K562 (cell line): ENCODE measurements at regions not wholly inside any gene's neighbourhood (a gene's known extent, or its start where the extent isn't known, plus 50 kb on each side); places are given as distances from the start of the nearest gene placed in this dataset.

ENCODE experiments used
- CTCFL ChIP-seq: IDR thresholded peaks from 2 replicates; pipeline ENCODE4 v1.6.1; 2011; ENCODE audit warnings: borderline replicate concordance, low read depth, mild to moderate bottlenecking, moderate library complexity, low read length; ENCODE audit not compliant: insufficient read depth, poor library complexity, severe bottlenecking
- KHSRP ChIP-seq: fragments of 450-650 bp; IDR thresholded peaks from 2 replicates; pipeline ENCODE4 v1.6.1; 2017
- MTA2 ChIP-seq: fragments of 450-650 bp; IDR thresholded peaks from 2 replicates; pipeline ENCODE4 v1.6.1; 2016; ENCODE audit warnings: low read depth
- MYNN ChIP-seq, 2 experiments: sonication (generic); formaldehyde crosslinking in 1 of 2; IDR thresholded peaks; 2 replicates each; pipeline versions ENCODE4 v1.5.0 to v1.6.1; 2016 to 2020; ENCODE audit warnings: antibody characterized with exemption in 1 of 2, missing genetic modification reagents in 1 of 2
- THRAP3 ChIP-seq: fragments of 450-650 bp; IDR thresholded peaks from 2 replicates; pipeline ENCODE4 v1.6.1; 2016; ENCODE audit warnings: mild to moderate bottlenecking, inconsistent platforms, borderline replicate concordance
- ZMIZ1 ChIP-seq, 2 experiments: fragments of 150-350 bp in 1 of 2; IDR thresholded peaks; 2 replicates each; pipeline ENCODE4 v1.6.1; 2012 to 2016; ENCODE audit warnings: low read depth in 2 of 2, low read length in 2 of 2, mild to moderate bottlenecking in 1 of 2, moderate library complexity in 1 of 2
- ZNF740 ChIP-seq, 3 experiments: fragments of 200-800 bp in 1 of 3; sonication (Bioruptor generic) in 1 of 3; sonication (generic) in 1 of 3; formaldehyde crosslinking in 1 of 3; IDR thresholded peaks; 2 replicates each; pipeline versions ENCODE4 v1.6.1 to v1.8.0; 2016 to 2022; ENCODE audit warnings: mild to moderate bottlenecking in 2 of 3, missing compliant biosample characterization in 2 of 3, missing genetic modification characterization in 2 of 3, missing genetic modification reagents in 1 of 3
- TF ChIP-seq, protein P1 (sequence below): fragments of 150-350 bp; conservative IDR thresholded peaks from 2 replicates; pipeline ENCODE4 v1.6.1; 2014; ENCODE audit warnings: low read length

GRCh38 chr3:147699175-147699838 lies 290.1 kb downstream of the ZIC1 start (continued):
- TF ChIP-seq MYNN (IDR thresholded peaks at IDR 0.05), result no peak
- TF ChIP-seq MYNN (CRISPR knock-in tag; IDR thresholded peaks at IDR 0.05), result no peak
- TF ChIP-seq, protein P1, sequence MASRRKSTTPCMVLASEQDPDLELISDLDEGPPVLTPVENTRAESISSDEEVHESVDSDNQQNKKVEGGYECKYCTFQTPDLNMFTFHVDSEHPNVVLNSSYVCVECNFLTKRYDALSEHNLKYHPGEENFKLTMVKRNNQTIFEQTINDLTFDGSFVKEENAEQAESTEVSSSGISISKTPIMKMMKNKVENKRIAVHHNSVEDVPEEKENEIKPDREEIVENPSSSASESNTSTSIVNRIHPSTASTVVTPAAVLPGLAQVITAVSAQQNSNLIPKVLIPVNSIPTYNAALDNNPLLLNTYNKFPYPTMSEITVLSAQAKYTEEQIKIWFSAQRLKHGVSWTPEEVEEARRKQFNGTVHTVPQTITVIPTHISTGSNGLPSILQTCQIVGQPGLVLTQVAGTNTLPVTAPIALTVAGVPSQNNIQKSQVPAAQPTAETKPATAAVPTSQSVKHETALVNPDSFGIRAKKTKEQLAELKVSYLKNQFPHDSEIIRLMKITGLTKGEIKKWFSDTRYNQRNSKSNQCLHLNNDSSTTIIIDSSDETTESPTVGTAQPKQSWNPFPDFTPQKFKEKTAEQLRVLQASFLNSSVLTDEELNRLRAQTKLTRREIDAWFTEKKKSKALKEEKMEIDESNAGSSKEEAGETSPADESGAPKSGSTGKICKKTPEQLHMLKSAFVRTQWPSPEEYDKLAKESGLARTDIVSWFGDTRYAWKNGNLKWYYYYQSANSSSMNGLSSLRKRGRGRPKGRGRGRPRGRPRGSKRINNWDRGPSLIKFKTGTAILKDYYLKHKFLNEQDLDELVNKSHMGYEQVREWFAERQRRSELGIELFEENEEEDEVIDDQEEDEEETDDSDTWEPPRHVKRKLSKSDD, result no peak
- TF ChIP-seq ZNF740 (CRISPR knock-in tag; IDR thresholded peaks at IDR 0.05), result no peak
- no peak for TF ChIP-seq ZNF740 (tag; IDR thresholded peaks at IDR 0.05)
- no peak for TF ChIP-seq MTA2
- TF ChIP-seq THRAP3, result no peak
- TF ChIP-seq CTCFL, result no peak
- TF ChIP-seq ZMIZ1 (IDR thresholded peaks at IDR 0.05; ENCODE audit: low read depth in 2 of 2, low read length in 2 of 2), result no peak
- no peak for TF ChIP-seq KHSRP
